Stimulated activated CD4-positive, alpha-beta T cell treated with anti-CD3 and anti-CD28 coated beads, Interleukin-4, amount 100 ng/mL, for 24 hours (primary cell): ENCODE measurements at regions not wholly inside any gene's neighbourhood (a gene's known extent, or its start where the extent isn't known, plus 50 kb on each side); places are given as distances from the start of the nearest gene placed in this dataset.
"Not testable (repeated sequence)": the region's sequence is repeated elsewhere in the genome, so short reads cannot be mapped to it uniquely, and the experiment has no call there.

Experiments used
- DNase-seq: peaks from one replicate; pipeline ENCODE4 v3.0.0-alpha.2; 2020

GRCh38 chr2:125736306-125736705, 919.7 kb upstream of the GYPC start:
- DNase-seq: no peak

- DNase-seq: no peak
Measured at GRCh38 chr2:125745514-125745913, 910.4 kb upstream of the GYPC start.

- no peak for DNase-seq
Measured at GRCh38 chr2:125746321-125747164, 909.4 kb upstream of the GYPC start.

- DNase-seq: no peak
Measured at GRCh38 chr2:125747165-125747425, 908.9 kb upstream of the GYPC start.

GRCh38 chr2:125756431-125756830, 899.5 kb upstream of the GYPC start:
- no peak for DNase-seq

- no peak for DNase-seq
Measured at GRCh38 chr2:125796784-125797183, 859.2 kb upstream of the GYPC start.

- no peak for DNase-seq
Measured at GRCh38 chr2:125797192-125797591, 858.8 kb upstream of the GYPC start.

- no peak for DNase-seq
Measured at GRCh38 chr2:125822746-125823145, 833.2 kb upstream of the GYPC start.

- DNase-seq: not testable (repeated sequence)
Measured at GRCh38 chr2:125825781-125826180, 830.2 kb upstream of the GYPC start.

GRCh38 chr2:125837128-125837527, 818.8 kb upstream of the GYPC start:
- DNase-seq: no peak

GRCh38 chr2:125837611-125838010, 818.3 kb upstream of the GYPC start:
- no peak for DNase-seq

GRCh38 chr2:125839945-125840344, 816.0 kb upstream of the GYPC start:
- DNase-seq: no peak

- no peak for DNase-seq
Measured at GRCh38 chr2:125842041-125842440, 813.9 kb upstream of the GYPC start.

- DNase-seq: no peak
Measured at GRCh38 chr2:125850541-125850940, 805.4 kb upstream of the GYPC start.

GRCh38 chr2:125852364-125852763, 803.6 kb upstream of the GYPC start:
- no peak for DNase-seq

GRCh38 chr2:125853626-125854025, 802.3 kb upstream of the GYPC start:
- no peak for DNase-seq

GRCh38 chr2:125855204-125855603, 800.8 kb upstream of the GYPC start:
- no peak for DNase-seq

GRCh38 chr2:125857971-125858794, 797.8 kb upstream of the GYPC start:
- DNase-seq: no peak

GRCh38 chr2:125861461-125861860, 794.5 kb upstream of the GYPC start:
- no peak for DNase-seq

- no peak for DNase-seq
Measured at GRCh38 chr2:125867908-125868307, 788.0 kb upstream of the GYPC start.

GRCh38 chr2:125870264-125870663, 785.7 kb upstream of the GYPC start:
- DNase-seq: no peak

GRCh38 chr2:125870746-125871145, 785.2 kb upstream of the GYPC start:
- no peak for DNase-seq

GRCh38 chr2:125874564-125874963, 781.4 kb upstream of the GYPC start:
- no peak for DNase-seq

- DNase-seq: no peak
Measured at GRCh38 chr2:125885340-125885739, 770.6 kb upstream of the GYPC start.
